ENCODE measurements at regions not wholly inside any gene's neighbourhood (a gene's known extent, or its start where the extent isn't known, plus 50 kb on each side); places are given as distances from the start of the nearest gene placed in this dataset.
A peak's percentile ranks its signal among the peaks of the same experiment; 100 is the strongest.

- H3K9me3 Mint-ChIP-seq = peaks cover 0 to 8% (median 0%) of the 10 kb centered on the region in 7 donors
- no peaks in the 10 kb centered on the region for H3K27me3 Mint-ChIP-seq
- no peak for DNase-seq
- ATAC-seq (ENCODE audit: low read depth in 2 of 2) = no peak
- H3K4me1 Mint-ChIP-seq = no peaks in the 10 kb centered on the region
- no peak overlapping the region for H3K27ac Mint-ChIP-seq
- H3K4me3 Mint-ChIP-seq = no peak overlapping the region
- no peaks in the 10 kb centered on the region for H3K36me3 Mint-ChIP-seq
These were observed 212.2 kb upstream of the PTBP2 start for GRCh38 chr1:96509339-96509738.

- H3K27me3 Mint-ChIP-seq = no peaks in the 10 kb centered on the region
These were observed 211.6 kb upstream of the PTBP2 start for GRCh38 chr1:96509951-96510350.

GRCh38 chr1:96510391-96510790 is 211.2 kb upstream of the PTBP2 start:
- no peak for DNase-seq
- Mint-ChIP-seq H3K9me3 (peaks cover 0 to 8% (median 0%) of the 10 kb centered on the region in 7 donors), H3K27ac (no peak overlapping the region), H3K27me3 (no peaks in the 10 kb centered on the region), H3K4me3 (no peak overlapping the region), H3K36me3 (no peaks in the 10 kb centered on the region), H3K4me1 (no peaks in the 10 kb centered on the region)
- ATAC-seq (ENCODE audit: low read depth in 2 of 2) = no peak

More at GRCh38 chr1:96509951-96510350, 211.6 kb upstream of the PTBP2 start:
- H3K27ac Mint-ChIP-seq = no peak overlapping the region
- H3K4me3 Mint-ChIP-seq = no peak overlapping the region
- no peaks in the 10 kb centered on the region for H3K36me3 Mint-ChIP-seq
- no peak for DNase-seq
- H3K4me1 Mint-ChIP-seq = no peaks in the 10 kb centered on the region
- H3K9me3 Mint-ChIP-seq = peaks cover 0 to 8% (median 0%) of the 10 kb centered on the region in 7 donors
- no peak for ATAC-seq (ENCODE audit: low read depth in 2 of 2)

- Mint-ChIP-seq H3K4me1 (no peaks in the 10 kb centered on the region), H3K27me3 (no peaks in the 10 kb centered on the region)
- no peak for ATAC-seq (ENCODE audit: low read depth in 2 of 2)
These were observed 210.7 kb upstream of the PTBP2 start for GRCh38 chr1:96510911-96511310.

GRCh38 chr1:96513136-96513535 is 208.4 kb upstream of the PTBP2 start:
- no peaks in the 10 kb centered on the region for H3K4me1 Mint-ChIP-seq

More at GRCh38 chr1:96510911-96511310, 210.7 kb upstream of the PTBP2 start:
- Mint-ChIP-seq H3K9me3 (peaks cover 0 to 8% (median 0%) of the 10 kb centered on the region in 7 donors), H3K4me3 (no peak overlapping the region), H3K27ac (no peak overlapping the region), H3K36me3 (no peaks in the 10 kb centered on the region)
- DNase-seq = no peak

GRCh38 chr1:96515430-96515829 is 206.2 kb upstream of the PTBP2 start:
- Mint-ChIP-seq H3K4me1 (no peaks in the 10 kb centered on the region), H3K9me3 (peaks cover 0 to 4% (median 0%) of the 10 kb centered on the region in 7 donors), H3K27ac (peak overlapping the region in 1 of 6 donors; percentile 4), H3K27me3 (peaks cover 0 to 1% (median 0%) of the 10 kb centered on the region in 3 donors), H3K4me3 (no peak overlapping the region), H3K36me3 (no peaks in the 10 kb centered on the region)
- DNase-seq (no peak), ATAC-seq (ENCODE audit: low read depth in 2 of 2) (no peak)

More at GRCh38 chr1:96513136-96513535, 208.4 kb upstream of the PTBP2 start:
- no peaks in the 10 kb centered on the region for H3K36me3 Mint-ChIP-seq
- no peak overlapping the region for H3K27ac Mint-ChIP-seq
- peaks cover 0 to 4% (median 0%) of the 10 kb centered on the region in 7 donors for H3K9me3 Mint-ChIP-seq
- no peak for ATAC-seq (ENCODE audit: low read depth in 2 of 2)
- H3K27me3 Mint-ChIP-seq = no peaks in the 10 kb centered on the region
- no peak for DNase-seq
- H3K4me3 Mint-ChIP-seq = no peak overlapping the region

- no peak for ATAC-seq (ENCODE audit: low read depth in 2 of 2)
- no peak for DNase-seq
- peak overlapping the region in 1 of 6 donors; percentile 4 for H3K27ac Mint-ChIP-seq
- H3K4me1 Mint-ChIP-seq = no peaks in the 10 kb centered on the region
- H3K9me3 Mint-ChIP-seq = peaks cover 0 to 5% (median 0%) of the 10 kb centered on the region in 7 donors
- peaks cover 0 to 5% (median 0%) of the 10 kb centered on the region in 3 donors for H3K27me3 Mint-ChIP-seq
- no peaks in the 10 kb centered on the region for H3K36me3 Mint-ChIP-seq
- no peak overlapping the region for H3K4me3 Mint-ChIP-seq
These were observed 205.7 kb upstream of the PTBP2 start for GRCh38 chr1:96515925-96516324.

- Mint-ChIP-seq H3K4me3 (no peak overlapping the region), H3K36me3 (no peaks in the 10 kb centered on the region)
- ATAC-seq (ENCODE audit: low read depth in 2 of 2) = no peak
These were observed 201.6 kb upstream of the PTBP2 start for GRCh38 chr1:96519851-96520578.

GRCh38 chr1:96520579-96520947 is 201.0 kb upstream of the PTBP2 start:
- Mint-ChIP-seq H3K27ac (no peak overlapping the region), H3K4me1 (no peaks in the 10 kb centered on the region), H3K9me3 (peaks cover 0 to 5% (median 3%) of the 10 kb centered on the region in 7 donors), H3K27me3 (peaks cover 0 to 6% (median 5%) of the 10 kb centered on the region in 3 donors), H3K36me3 (no peaks in the 10 kb centered on the region), H3K4me3 (no peak overlapping the region)
- DNase-seq = no peak
- no peak for ATAC-seq (ENCODE audit: low read depth in 2 of 2)

More at GRCh38 chr1:96519851-96520578, 201.6 kb upstream of the PTBP2 start:
- Mint-ChIP-seq H3K27ac (no peak overlapping the region), H3K27me3 (peaks cover 0 to 6% (median 5%) of the 10 kb centered on the region in 3 donors), H3K9me3 (peaks cover 0 to 5% (median 3%) of the 10 kb centered on the region in 7 donors), H3K4me1 (no peaks in the 10 kb centered on the region)
- DNase-seq = no peak

- H3K9me3 Mint-ChIP-seq = peaks cover 0 to 5% (median 3%) of the 10 kb centered on the region in 7 donors
These were observed 200.6 kb upstream of the PTBP2 start for GRCh38 chr1:96521010-96521409.

GRCh38 chr1:96521994-96522760 is 199.4 kb upstream of the PTBP2 start:
- no peak for DNase-seq
- H3K9me3 Mint-ChIP-seq = peaks cover 0 to 11% (median 7%) of the 10 kb centered on the region in 7 donors

More at GRCh38 chr1:96521010-96521409, 200.6 kb upstream of the PTBP2 start:
- ATAC-seq (ENCODE audit: low read depth in 2 of 2) = no peak
- Mint-ChIP-seq H3K4me1 (no peaks in the 10 kb centered on the region), H3K27me3 (peaks cover 0 to 6% (median 5%) of the 10 kb centered on the region in 3 donors), H3K36me3 (no peaks in the 10 kb centered on the region), H3K4me3 (no peak overlapping the region), H3K27ac (no peak overlapping the region)
- DNase-seq = no peak

GRCh38 chr1:96522927-96523326 is 198.7 kb upstream of the PTBP2 start:
- DNase-seq = no peak
- Mint-ChIP-seq H3K4me1 (no peaks in the 10 kb centered on the region), H3K9me3 (peaks cover 5 to 15% (median 7%) of the 10 kb centered on the region in 7 donors), H3K4me3 (no peak overlapping the region), H3K27me3 (peaks cover 0 to 6% (median 5%) of the 10 kb centered on the region in 3 donors), H3K27ac (no peak overlapping the region), H3K36me3 (peaks cover 0 to 2% of the 10 kb centered on the region in 2 donors)
- no peak for ATAC-seq (ENCODE audit: low read depth in 2 of 2)

More at GRCh38 chr1:96521994-96522760, 199.4 kb upstream of the PTBP2 start:
- Mint-ChIP-seq H3K4me1 (no peaks in the 10 kb centered on the region), H3K36me3 (no peaks in the 10 kb centered on the region), H3K27me3 (peaks cover 0 to 6% (median 5%) of the 10 kb centered on the region in 3 donors), H3K4me3 (no peak overlapping the region), H3K27ac (no peak overlapping the region)
- no peak for ATAC-seq (ENCODE audit: low read depth in 2 of 2)

GRCh38 chr1:96524100-96524499 is 197.5 kb upstream of the PTBP2 start:
- no peak for DNase-seq

More at GRCh38 chr1:96524100-96524499, 197.5 kb upstream of the PTBP2 start:
- Mint-ChIP-seq H3K4me3 (no peak overlapping the region), H3K4me1 (no peaks in the 10 kb centered on the region), H3K27ac (no peak overlapping the region), H3K36me3 (peaks cover 9 to 13% of the 10 kb centered on the region in 2 donors), H3K9me3 (peaks cover 10 to 26% (median 17%) of the 10 kb centered on the region in 7 donors), H3K27me3 (peaks cover 0 to 6% (median 5%) of the 10 kb centered on the region in 3 donors)
- ATAC-seq (ENCODE audit: low read depth in 2 of 2) = no peak

Data from naive B cell (primary cell).